ENCODE measurements at regions not wholly inside any gene's neighbourhood (a gene's known extent, or its start where the extent isn't known, plus 50 kb on each side); places are given as distances from the start of the nearest gene placed in this dataset.

DNA sequence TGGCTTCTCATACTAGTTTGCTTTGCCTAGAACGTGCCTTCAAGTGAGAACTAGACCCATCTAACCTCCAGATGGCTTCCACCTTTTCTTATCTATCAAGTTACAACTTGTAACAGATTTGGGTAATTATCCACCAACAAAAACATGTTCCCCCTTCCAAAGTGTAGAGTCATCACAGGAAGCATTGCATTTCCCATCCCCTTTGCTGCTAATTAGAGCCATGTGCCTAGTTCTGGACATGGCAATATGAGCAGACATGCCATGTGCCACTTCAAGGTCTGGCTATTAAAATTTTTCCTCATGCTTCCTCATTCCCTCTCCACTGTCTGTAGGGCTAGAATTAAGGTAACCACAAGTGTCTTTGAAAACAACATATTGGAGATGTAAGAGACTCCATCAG is 814.4 kb downstream of the TENT5A start:
- H3K4me1 ChIP-seq (ENCODE audit: low read depth, poor library complexity, severe bottlenecking): no peaks in the 10 kb centered on the region
- H4K20me1 ChIP-seq (ENCODE audit: insufficient read depth): no peaks in the 10 kb centered on the region
- no peak overlapping the region for H3K4me3 ChIP-seq (IDR thresholded peaks at IDR 0.05; ENCODE audit: insufficient read depth, low read depth, low read length)
- no peaks in the 10 kb centered on the region for H3K79me2 ChIP-seq (ENCODE audit: insufficient read depth, low read depth)
- no peak overlapping the region for H3K4me2 ChIP-seq
- H3K9ac ChIP-seq: no peak overlapping the region
- no peaks in the 10 kb centered on the region for H3K27me3 ChIP-seq (ENCODE audit: insufficient read depth, low read depth)
- TF ChIP-seq, protein P1, sequence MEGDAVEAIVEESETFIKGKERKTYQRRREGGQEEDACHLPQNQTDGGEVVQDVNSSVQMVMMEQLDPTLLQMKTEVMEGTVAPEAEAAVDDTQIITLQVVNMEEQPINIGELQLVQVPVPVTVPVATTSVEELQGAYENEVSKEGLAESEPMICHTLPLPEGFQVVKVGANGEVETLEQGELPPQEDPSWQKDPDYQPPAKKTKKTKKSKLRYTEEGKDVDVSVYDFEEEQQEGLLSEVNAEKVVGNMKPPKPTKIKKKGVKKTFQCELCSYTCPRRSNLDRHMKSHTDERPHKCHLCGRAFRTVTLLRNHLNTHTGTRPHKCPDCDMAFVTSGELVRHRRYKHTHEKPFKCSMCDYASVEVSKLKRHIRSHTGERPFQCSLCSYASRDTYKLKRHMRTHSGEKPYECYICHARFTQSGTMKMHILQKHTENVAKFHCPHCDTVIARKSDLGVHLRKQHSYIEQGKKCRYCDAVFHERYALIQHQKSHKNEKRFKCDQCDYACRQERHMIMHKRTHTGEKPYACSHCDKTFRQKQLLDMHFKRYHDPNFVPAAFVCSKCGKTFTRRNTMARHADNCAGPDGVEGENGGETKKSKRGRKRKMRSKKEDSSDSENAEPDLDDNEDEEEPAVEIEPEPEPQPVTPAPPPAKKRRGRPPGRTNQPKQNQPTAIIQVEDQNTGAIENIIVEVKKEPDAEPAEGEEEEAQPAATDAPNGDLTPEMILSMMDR (conservative IDR thresholded peaks at IDR 0.05; ENCODE audit: low read depth, low read length): no peak
- no peak overlapping the region for H2AFZ ChIP-seq (ENCODE audit: low read depth)
- no peak overlapping the region for H3K27ac ChIP-seq
- no peaks in the 10 kb centered on the region for H3K36me3 ChIP-seq (ENCODE audit: insufficient read depth)

DNA sequence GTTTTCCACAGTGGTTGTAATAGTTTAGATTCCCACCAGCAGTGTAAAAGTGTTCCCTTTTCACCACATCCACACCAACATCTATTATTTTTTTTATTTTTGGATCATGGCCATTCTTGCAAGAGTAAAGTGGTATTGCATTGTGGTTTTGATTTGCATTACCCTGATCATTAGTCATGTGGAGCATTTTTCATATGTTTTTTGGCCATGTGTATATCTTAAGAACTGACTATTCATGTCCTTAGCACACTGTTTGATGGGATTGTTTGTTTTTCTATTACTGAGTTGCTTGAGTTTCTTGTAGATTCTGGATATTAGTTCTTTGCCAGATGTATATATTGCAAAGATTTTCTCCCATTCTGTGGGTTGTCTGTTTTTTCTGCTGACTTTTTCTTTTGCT is 820.1 kb downstream of the TENT5A start:
- no peaks in the 10 kb centered on the region for H3K27me3 ChIP-seq (ENCODE audit: insufficient read depth, low read depth)
- H3K4me1 ChIP-seq (ENCODE audit: low read depth, poor library complexity, severe bottlenecking): no peaks in the 10 kb centered on the region
- H3K27ac ChIP-seq: no peak overlapping the region
- H3K9ac ChIP-seq: no peak overlapping the region
- no peaks in the 10 kb centered on the region for H4K20me1 ChIP-seq (ENCODE audit: insufficient read depth)
- no peaks in the 10 kb centered on the region for H3K79me2 ChIP-seq (ENCODE audit: insufficient read depth, low read depth)
- no peak overlapping the region for H2AFZ ChIP-seq (ENCODE audit: low read depth)
- TF ChIP-seq, protein P1 (conservative IDR thresholded peaks at IDR 0.05; ENCODE audit: low read depth, low read length): no peak
- no peaks in the 10 kb centered on the region for H3K36me3 ChIP-seq (ENCODE audit: insufficient read depth)
- no peak overlapping the region for H3K4me2 ChIP-seq
- no peak overlapping the region for H3K4me3 ChIP-seq (IDR thresholded peaks at IDR 0.05; ENCODE audit: insufficient read depth, low read depth, low read length)

DNA sequence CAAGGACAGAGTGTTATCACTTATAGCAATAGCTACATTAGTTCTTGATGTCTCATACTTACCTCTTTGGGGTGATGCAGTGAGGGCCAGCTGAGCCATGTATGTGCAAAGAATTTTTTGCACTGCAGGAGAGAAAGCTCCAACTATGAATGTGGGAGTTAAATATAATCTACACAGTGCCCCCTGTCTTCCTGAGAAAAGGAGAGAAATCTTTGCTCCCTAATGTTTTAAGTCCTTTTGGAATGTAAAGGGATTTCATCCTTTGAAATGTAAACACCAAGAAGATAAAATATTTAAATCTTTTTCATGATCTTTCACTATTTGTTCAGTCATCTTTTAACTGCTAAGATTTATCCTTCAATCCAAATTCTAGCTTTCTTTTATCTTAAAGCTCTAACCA is 822.1 kb downstream of the TENT5A start:
- Histone ChIP-seq H3K27me3 (ENCODE audit: insufficient read depth, low read depth) (no peaks in the 10 kb centered on the region), H3K27ac (no peak overlapping the region)
- TF ChIP-seq, protein P1 (conservative IDR thresholded peaks at IDR 0.05; ENCODE audit: low read depth, low read length): no peak

DNA sequence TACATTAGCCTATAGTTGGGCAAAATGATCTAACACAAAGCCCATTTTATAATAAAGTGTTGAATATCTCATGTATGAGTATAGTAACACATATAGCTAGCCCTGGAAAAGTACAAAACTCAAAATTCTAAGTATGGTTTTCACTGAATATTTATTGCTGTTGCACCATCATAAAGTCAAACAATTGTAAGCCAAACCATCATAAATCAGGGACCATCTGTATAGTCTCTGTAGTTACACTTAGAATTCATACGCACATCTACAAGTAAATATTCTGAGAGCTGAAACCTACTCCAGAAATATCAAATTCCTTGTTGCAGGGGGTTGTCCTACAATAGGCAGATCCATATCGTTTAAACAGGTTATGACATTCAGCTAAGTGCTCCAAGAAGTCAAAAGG is 817.3 kb downstream of the BCKDHB start:
- no peaks in the 10 kb centered on the region for H3K36me3 ChIP-seq (ENCODE audit: insufficient read depth)
- TF ChIP-seq, protein P1 (conservative IDR thresholded peaks at IDR 0.05; ENCODE audit: low read depth, low read length): no peak
- H3K4me1 ChIP-seq (ENCODE audit: low read depth, poor library complexity, severe bottlenecking): no peaks in the 10 kb centered on the region
- no peak overlapping the region for H3K9ac ChIP-seq
- H3K4me3 ChIP-seq (IDR thresholded peaks at IDR 0.05; ENCODE audit: insufficient read depth, low read depth, low read length): no peak overlapping the region
- H4K20me1 ChIP-seq (ENCODE audit: insufficient read depth): no peaks in the 10 kb centered on the region
- no peak overlapping the region for H3K4me2 ChIP-seq
- no peaks in the 10 kb centered on the region for H3K79me2 ChIP-seq (ENCODE audit: insufficient read depth, low read depth)
- no peak overlapping the region for H3K27ac ChIP-seq
- H3K27me3 ChIP-seq (ENCODE audit: insufficient read depth, low read depth): no peaks in the 10 kb centered on the region
- H2AFZ ChIP-seq (ENCODE audit: low read depth): no peak overlapping the region

More for the DNA sequence above, 822.1 kb downstream of the TENT5A start:
- Histone ChIP-seq H2AFZ (ENCODE audit: low read depth) (no peak overlapping the region), H3K4me2 (no peak overlapping the region), H3K4me1 (ENCODE audit: low read depth, poor library complexity, severe bottlenecking) (no peaks in the 10 kb centered on the region), H4K20me1 (ENCODE audit: insufficient read depth) (no peaks in the 10 kb centered on the region), H3K4me3 (IDR thresholded peaks at IDR 0.05; ENCODE audit: insufficient read depth, low read depth, low read length) (no peak overlapping the region), H3K79me2 (ENCODE audit: insufficient read depth, low read depth) (no peaks in the 10 kb centered on the region), H3K9ac (no peak overlapping the region), H3K36me3 (ENCODE audit: insufficient read depth) (no peaks in the 10 kb centered on the region)
